HK-2 (cell line): ENCODE measurements at regions not wholly inside any gene's neighbourhood (a gene's known extent, or its start where the extent isn't known, plus 50 kb on each side); places are given as distances from the start of the nearest gene placed in this dataset.
"Not testable (repeated sequence)": the region's sequence is repeated elsewhere in the genome, so short reads cannot be mapped to it uniquely, and the experiment has no call there.

ENCODE experiments used
- DNase-seq: peaks from one replicate; pipeline ENCODE4 v3.0.0-alpha.2; 2018; ENCODE audit not compliant: unreplicated experiment

- DNase-seq = no peak
These were observed 90.2 kb upstream of the CHST15 start for GRCh38 chr10:124183617-124184016.

GRCh38 chr10:124182088-124182541 lies 88.7 kb upstream of the CHST15 start:
- no peak for DNase-seq

GRCh38 chr10:124181656-124182055 lies 88.3 kb upstream of the CHST15 start:
- no peak for DNase-seq

GRCh38 chr10:124180947-124181549 lies 87.7 kb upstream of the CHST15 start:
- peak; percentile 38 for DNase-seq

GRCh38 chr10:124180044-124180745 lies 86.8 kb upstream of the CHST15 start:
- no peak for DNase-seq

- DNase-seq = no peak
These were observed 86.1 kb upstream of the CHST15 start for GRCh38 chr10:124179308-124180043.

- DNase-seq = no peak
These were observed 83.8 kb upstream of the CHST15 start for GRCh38 chr10:124177180-124177518.

- DNase-seq = no peak
These were observed 83.2 kb upstream of the CHST15 start for GRCh38 chr10:124176349-124177179.

GRCh38 chr10:124175701-124176348 lies 82.4 kb upstream of the CHST15 start:
- DNase-seq = no peak

GRCh38 chr10:124174673-124175645 lies 81.6 kb upstream of the CHST15 start:
- no peak for DNase-seq

GRCh38 chr10:124174071-124174566 lies 80.7 kb upstream of the CHST15 start:
- no peak for DNase-seq

GRCh38 chr10:124173298-124173900 lies 80.0 kb upstream of the CHST15 start:
- DNase-seq = no peak

GRCh38 chr10:124172181-124172916 lies 79.0 kb upstream of the CHST15 start:
- DNase-seq = no peak

GRCh38 chr10:124171561-124171960 lies 78.2 kb upstream of the CHST15 start:
- DNase-seq = no peak

- no peak for DNase-seq
These were observed 77.2 kb upstream of the CHST15 start for GRCh38 chr10:124170631-124171030.

GRCh38 chr10:124168991-124169802 lies 75.8 kb upstream of the CHST15 start:
- no peak for DNase-seq

GRCh38 chr10:124168581-124168980 lies 75.2 kb upstream of the CHST15 start:
- DNase-seq = no peak

GRCh38 chr10:124167925-124168324 lies 74.5 kb upstream of the CHST15 start:
- not testable (repeated sequence) for DNase-seq
